GM10248 (cell line): ENCODE measurements at regions not wholly inside any gene's neighbourhood (a gene's known extent, or its start where the extent isn't known, plus 50 kb on each side); places are given as distances from the start of the nearest gene placed in this dataset.

ENCODE experiments used
- CTCF ChIA-PET: fragments of 300-600 bp; sonication (Branson Sonifier 250); formaldehyde crosslinking; extraction: SDS; loops from one replicate; lab custom pipeline; 2021; ENCODE audit warnings: antibody characterized with exemption; lab: Yijun Ruan, JAX
- POLR2A ChIA-PET: fragments of 350-650 bp; sonication (Branson Sonifier 250); formaldehyde crosslinking; extraction: SDS; loops from one replicate; lab custom pipeline; 2020; ENCODE audit warnings: antibody characterized with exemption; lab: Yijun Ruan, JAX
- DNase-seq: peaks from one replicate; pipeline ENCODE4 v3.0.0; 2012; ENCODE audit errors: extremely low spot score
- CTCF ChIP-seq: IDR thresholded peaks from 2 replicates; pipeline ENCODE4 v1.5.1; 2012; ENCODE audit warnings: mild to moderate bottlenecking, low read depth; ENCODE audit errors: extremely low read depth, missing control alignments, control extremely low read depth

- no peak for TF ChIP-seq CTCF
- no peak for DNase-seq
- ChIA-PET CTCF (interaction anchor here (1.3 to 1.4 kb wide), 4 partner anchors 9 to 331 kb away, joined by 3 to 4 read pairs (median 3); no protein-coding TSS in a partner anchor), POLR2A (no interaction called here)
Observed at GRCh38 chr13:78468621-78469020, 134.7 kb downstream of the POU4F1 start.

GRCh38 chr13:78465250-78465649 lies 138.1 kb downstream of the POU4F1 start:
- ChIA-PET POLR2A (no interaction called here), CTCF (no interaction called here)
- no peak for DNase-seq
- no peak for TF ChIP-seq CTCF

- CTCF ChIA-PET, result no interaction called here
- TF ChIP-seq CTCF, result no peak
- POLR2A ChIA-PET, result no interaction called here
- DNase-seq, result no peak
Observed at GRCh38 chr13:78460176-78460575, 143.2 kb downstream of the POU4F1 start.

- no peak for TF ChIP-seq CTCF
- ChIA-PET CTCF (interaction anchor here (0.8 to 1.7 kb wide), 2 partner anchors 18 to 25 kb away, joined by 3 read pairs; no protein-coding TSS in a partner anchor), POLR2A (no interaction called here)
- DNase-seq, result no peak
Observed at GRCh38 chr13:78443839-78444238, 159.5 kb downstream of the POU4F1 start.

- TF ChIP-seq CTCF, result no peak
- DNase-seq, result no peak
- POLR2A ChIA-PET, result no interaction called here
- CTCF ChIA-PET, result no interaction called here
Observed at GRCh38 chr13:78437781-78438180, 165.6 kb downstream of the POU4F1 start.

GRCh38 chr13:78436311-78436710 lies 167.0 kb downstream of the POU4F1 start:
- ChIA-PET POLR2A (no interaction called here), CTCF (interaction anchor here (0.6 kb wide), 1 partner anchor 176 kb away, joined by 3 read pairs; no protein-coding TSS in a partner anchor)
- DNase-seq, result no peak
- no peak for TF ChIP-seq CTCF

- no peak for DNase-seq
- POLR2A ChIA-PET, result no interaction called here
- TF ChIP-seq CTCF, result no peak
- CTCF ChIA-PET, result interaction anchor here (0.9 to 1.5 kb wide), 4 partner anchors 24 to 547 kb away, joined by 3 read pairs; no protein-coding TSS in a partner anchor
Observed at GRCh38 chr13:78431328-78431727, 172.0 kb downstream of the POU4F1 start.
